ENCODE measurements at regions not wholly inside any gene's neighbourhood (a gene's known extent, or its start where the extent isn't known, plus 50 kb on each side); places are given as distances from the start of the nearest gene placed in this dataset.

DNA sequence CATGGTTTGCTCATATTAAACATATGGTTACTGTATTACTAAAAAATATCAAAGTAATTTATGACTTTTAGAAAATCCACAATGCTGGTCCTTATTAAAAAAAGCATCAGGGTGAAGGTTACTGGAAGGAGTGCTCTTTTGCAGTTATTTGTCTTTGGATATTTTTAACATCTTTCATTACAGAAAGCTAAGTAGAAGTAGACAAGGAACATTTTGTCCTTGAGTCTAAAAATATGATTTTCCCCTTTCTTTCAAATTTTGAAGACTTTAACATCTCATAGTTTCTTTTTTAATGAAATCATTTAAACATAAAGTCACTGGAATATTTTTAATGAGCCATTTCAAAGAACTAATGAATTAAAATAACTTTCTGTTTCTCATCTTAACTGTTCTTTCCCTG is 110.1 kb upstream of the TNS3 start:
- no peak for DNase-seq (ENCODE audit: low read depth)

DNA sequence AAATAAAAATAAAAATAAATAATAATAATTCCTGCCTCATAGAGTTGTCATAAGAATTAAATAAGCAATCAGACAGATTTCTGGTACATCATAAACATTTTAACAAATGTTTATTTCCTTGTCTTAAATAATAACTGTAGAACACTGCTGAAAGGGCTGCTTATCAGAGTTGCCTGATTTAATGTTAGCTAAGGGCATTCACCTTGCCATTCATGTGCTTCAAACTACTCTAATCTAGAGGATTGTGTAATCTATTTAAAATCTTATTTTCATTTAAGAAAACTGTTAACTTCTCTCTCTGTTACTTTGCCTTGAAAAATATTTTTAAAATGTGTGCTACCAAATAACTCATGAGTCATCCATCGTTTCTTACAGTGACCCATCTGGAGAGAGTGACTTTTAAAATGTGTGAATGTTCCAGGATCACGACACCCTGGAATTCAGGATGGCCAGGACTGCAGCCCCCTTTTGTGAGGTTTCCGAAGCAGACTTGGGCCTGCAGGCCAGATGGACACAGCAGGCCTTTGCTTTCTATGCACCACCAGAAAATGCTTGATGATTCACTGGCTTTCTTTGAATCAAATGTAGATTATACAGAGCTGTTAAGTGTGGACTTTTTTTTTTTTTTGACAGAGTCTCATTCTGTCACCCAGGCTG is 109.1 kb upstream of the TNS3 start:
- DNase-seq (ENCODE audit: low read depth), result peak; percentile 57

DNA sequence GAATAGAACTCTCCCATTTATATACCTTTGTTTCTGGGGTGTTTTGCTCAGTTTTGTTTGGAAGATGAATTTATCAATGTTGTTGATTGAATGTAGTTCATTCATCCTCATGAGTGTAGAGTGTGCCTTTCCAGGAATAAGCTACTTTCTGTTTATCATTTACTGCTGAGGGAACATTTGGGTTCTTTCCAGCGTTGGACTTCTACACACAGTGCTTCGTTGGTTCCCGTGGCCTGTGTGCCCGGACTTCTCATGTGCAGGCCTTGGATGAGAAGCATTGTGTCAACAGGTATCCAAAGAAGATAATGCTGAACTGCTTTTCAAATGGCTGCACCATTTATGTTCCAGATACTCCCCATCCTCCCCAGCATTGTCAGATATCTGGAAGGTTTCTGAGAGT is 107.6 kb upstream of the TNS3 start:
- DNase-seq (ENCODE audit: low read depth), result no peak

DNA sequence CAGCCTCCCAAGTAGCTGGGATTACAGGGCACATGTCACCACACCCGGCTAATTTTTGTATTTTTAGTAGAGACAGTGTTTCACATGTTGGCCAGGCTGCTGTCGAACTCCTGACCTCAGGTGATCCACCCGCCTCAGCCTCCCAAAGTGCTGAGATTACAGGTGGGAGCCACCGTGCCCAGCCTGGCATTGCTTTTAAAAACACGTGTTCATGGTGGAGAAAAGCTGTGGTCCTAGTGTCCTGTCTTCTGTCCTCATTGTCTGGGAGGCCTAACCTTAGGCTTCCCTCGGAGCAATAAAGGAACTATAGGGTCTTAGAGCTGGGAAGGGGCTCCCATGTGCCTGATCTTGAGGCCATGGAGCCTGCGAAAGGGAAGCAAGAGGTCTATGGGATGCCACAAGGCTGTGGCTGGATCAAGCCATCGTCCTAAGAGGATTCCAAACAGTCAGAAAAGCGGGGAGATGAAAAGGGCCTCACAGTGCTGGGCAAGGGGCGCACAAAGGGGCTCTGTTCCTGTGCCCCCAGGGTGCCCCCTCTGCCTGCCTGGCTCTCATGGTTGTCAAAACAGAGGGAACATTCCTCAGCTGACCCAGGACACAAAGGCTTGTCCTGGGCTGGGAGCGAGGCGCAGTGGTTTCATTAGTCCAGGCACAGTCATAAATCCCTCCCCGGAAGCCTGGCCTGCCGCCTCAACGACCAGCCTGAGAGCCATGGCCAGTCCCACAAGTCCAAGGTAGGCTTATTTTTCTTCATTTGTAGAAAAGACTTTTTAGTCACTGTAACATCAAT is 106.6 kb upstream of the TNS3 start:
- DNase-seq (ENCODE audit: low read depth), result no peak

DNA sequence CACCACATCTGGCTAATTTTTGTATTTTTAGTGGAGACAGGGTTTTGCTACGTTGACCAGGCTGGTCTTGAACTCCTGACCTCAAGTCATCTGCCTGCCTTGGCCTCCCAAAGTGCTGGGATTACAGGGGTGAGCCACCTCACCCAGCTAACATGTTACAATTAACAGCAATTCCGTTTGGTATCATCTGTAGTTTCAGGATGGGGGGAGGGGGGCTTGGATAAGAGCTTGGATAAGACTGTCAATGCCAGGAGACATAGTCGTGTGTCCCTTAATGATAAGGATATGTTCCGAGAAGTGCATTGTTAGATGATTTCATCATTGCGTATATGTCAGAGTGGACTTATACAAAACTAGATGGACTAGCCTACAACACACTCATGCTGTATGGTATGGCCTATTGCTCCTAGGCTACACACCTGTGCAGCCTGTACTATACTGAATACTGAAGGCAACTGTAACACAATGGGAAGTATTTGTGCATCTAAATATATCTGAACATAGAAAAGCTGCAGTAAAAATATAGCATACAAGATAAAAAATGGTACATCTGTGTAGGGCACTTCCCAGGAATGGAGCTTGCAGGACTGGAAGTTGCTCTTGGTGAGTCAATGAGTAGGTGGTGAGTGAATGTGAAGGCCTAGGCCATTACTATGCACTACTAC is 103.9 kb upstream of the TNS3 start:
- DNase-seq (ENCODE audit: low read depth), result no peak

DNA sequence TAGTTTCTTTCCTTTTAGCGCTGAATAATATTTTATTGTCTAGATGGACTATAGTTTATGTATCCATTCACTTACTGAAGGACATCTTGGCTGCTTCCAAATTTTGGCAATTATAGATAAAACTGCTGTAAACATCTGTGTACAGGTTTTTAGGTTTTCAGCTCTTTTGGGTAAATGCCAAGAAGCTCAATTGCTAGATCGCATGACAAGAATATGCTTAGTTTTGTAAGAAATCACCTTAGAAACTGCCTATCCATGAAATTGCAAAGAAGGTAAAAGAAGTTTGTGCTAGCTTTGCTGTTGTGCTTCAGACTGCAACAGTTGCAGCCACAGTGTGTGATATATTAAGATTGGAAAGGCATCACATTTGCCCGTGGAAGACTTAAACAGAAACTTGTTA is 103.2 kb upstream of the TNS3 start:
- DNase-seq (ENCODE audit: low read depth), result no peak

DNA sequence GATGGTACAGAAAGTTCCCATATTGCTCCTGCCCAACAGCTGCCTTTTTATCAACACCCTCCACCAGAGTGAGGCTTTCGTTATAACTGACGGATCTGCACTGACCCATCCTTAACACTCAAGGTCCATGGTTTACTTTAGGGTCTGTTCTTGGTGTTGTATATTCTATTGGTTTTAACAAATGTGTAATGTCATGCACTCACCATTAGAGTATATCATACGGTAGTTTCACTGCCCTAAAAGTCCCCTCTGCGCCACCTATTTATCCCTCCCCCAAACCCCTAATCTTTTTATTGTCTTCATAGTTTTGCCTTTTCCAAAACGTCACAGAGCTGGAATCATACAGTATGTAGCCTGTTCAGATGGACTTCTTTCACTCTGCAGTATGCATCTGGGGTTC is 102.8 kb upstream of the TNS3 start:
- DNase-seq (ENCODE audit: low read depth), result no peak

DNA sequence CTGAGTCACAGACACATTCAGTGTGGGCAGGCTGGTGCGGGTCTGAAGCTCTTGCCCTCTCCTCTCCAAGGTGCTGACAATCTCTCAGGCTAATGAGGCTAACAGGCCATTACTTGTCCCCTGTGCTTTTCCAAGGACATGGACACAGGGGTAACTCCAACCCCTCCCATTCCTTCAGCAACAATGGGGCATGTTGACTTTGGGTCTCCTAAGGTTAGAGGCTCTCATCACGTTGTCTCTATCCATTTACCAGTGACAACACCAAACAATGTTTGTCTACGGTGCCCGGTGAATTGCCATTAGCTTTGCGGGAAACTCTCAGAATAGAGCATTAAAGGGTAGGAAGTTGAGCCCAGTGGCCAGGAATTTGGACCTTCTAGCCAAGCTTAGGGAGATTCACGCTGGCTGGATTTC is 101.6 kb upstream of the TNS3 start:
- DNase-seq (ENCODE audit: low read depth), result no peak

DNA sequence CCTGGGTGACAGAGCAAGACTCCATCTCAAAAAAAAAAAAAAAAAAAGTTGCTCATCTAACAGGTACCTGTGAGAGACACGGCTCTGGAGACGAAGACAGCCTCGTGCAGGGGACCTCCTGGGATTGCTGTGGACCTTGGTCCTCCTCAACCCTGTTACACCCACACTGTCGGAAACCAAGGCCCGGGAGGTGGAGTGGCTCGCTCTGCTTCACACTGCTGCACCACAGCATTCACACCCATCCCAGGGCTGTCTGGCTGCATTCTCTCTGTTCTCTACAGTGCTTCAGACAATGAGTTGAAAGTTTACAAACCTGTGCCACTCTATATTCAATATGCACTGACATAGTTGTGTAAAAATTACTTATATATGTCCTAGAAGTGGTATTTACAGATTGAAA is 101.0 kb upstream of the TNS3 start:
- no peak for DNase-seq (ENCODE audit: low read depth)

DNA sequence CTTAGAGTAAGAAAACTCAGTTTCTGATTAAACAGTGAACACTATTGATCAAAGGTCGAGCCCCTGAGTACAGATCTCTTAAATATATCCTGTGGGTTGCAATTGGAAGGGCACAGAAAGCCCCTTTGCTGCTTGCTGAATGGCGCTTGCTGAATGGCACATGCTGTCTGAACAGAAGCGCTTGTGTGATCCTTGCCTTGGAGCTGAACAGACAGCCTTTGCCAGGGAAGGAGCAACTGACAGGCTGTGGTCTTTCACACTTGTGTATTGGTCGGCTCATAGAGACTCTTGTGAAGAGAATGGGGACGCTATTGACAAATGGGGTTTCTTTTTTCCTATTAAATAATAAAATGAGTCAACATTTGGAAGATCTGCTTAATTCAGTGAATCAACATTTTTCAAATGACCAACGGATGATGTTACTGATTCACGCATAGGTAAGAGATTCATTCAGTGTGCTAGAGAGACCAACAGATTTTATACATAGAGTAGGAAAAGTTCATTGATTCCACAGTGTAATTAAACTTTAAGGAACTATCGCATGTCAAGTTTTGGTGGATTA is 99.4 kb upstream of the TNS3 start:
- no peak for DNase-seq (ENCODE audit: low read depth)

DNA sequence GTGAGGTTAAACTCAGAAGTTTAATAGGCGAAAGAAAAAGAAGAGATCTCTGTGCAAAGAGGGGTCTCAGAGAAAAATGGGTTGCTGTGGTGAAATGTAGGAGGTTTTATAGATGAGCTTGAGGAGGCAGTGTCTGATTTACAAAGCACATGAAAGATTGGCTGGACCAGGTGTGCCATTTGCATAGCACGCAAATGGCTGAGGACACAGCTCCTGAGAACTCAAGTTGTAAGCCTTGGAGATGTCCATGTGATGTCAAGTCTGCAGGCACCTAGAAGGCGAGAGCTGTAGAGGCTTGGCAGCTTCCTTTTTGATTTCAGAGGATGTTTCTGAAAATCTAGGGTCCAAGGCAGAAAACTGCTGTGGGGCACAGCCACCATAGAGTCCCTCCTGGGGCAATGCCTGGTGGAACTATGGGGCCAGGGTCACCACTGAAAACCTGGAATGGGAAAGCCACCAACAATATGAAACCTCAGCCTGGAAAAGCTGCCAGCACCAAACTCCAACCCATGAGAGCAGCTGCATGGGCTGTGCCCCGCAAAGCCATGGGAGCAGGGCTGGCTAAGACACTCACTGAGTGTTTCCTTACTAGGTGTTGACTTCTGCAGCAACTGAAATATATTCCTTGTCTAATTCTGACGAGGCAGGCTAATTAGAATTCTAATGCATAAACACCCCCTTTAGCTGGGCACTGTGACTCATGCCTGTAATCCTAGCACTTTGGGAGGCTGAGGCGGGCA is 96.9 kb upstream of the TNS3 start:
- peak; percentile 76 for DNase-seq (ENCODE audit: low read depth)

DNA sequence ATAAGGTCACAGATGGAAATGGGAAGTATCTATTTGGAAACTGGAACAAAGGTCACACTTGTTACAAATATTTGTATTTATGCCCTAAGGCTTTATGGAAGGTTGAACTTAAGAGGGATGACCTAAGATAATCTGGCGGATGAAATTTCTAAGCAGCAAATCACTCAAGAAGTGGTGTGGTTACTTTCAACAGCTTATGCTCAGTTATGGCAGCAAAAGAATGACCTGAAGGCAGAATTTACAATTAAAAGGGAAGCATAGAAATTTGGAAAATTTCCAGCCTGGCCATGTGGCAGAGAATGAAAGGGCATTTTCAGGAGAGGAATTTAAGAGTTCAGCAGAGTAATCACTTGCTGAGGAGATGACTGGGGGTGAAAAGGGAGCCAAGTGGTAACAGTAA is 95.8 kb upstream of the TNS3 start:
- DNase-seq (ENCODE audit: low read depth), result no peak

DNA sequence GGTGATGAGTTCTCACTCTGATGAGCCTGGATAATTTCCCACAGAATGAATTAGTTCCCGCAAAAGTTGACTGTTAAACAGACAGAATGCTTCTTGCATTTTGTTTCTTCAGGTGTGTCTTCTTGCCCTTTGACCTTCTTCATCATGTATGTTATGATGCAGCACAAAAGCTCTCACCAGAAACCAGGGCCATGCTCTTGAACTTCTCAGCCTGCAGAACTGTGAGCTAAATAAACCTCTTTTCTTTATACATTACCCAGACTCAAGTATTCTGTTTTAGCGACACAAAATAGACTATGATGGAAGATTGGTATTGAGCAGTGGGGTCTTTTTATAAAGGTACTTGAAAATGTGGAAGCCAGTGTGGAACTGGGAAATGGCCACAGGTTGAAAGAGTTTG is 95.2 kb upstream of the TNS3 start:
- DNase-seq (ENCODE audit: low read depth), result no peak

DNA sequence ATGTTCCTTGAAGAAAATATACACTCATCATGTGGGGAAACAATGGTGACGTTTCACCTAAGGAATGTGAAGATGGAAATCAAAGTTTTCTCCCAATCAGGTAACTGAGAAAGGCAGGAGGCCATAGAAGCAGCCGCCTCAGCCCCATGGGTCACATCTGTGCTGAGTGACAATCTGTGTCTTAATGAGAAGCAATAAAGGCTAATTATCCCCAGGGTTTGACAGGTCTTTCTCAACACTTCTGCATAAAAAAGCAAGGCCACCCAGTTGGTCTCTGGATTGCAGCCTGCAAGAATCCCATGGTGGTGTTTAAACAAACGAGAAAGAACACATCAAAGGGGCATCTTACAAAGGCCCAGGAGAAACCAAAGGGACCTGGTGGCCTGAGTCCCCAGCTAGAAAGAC is 91.1 kb upstream of the TNS3 start:
- DNase-seq (ENCODE audit: low read depth), result no peak

DNA sequence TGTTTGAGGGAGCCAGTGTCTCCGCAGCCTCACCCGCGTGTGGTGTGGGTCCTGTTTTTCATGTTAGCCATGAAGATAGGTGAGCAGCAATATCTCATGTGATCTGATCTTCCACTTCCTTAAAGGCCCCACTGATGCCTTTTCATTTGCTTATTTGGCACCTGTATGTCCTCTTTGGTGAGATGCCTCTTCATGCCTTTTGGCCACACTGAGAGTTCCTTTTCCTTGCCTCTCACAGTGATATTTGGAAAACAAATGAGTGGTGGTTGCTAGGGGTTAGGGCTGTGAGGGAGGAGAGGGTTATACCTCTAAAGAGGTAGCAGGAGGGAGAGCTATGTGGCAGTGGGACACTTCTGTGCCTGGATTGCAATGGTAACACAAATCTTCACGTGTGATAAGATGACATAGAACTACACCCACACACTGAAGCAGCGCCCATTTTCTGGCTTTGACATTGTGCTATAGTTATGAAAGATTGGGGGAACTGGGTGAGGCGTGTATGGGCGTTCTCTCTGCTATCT is 90.4 kb upstream of the TNS3 start:
- no peak for DNase-seq (ENCODE audit: low read depth)

DNA sequence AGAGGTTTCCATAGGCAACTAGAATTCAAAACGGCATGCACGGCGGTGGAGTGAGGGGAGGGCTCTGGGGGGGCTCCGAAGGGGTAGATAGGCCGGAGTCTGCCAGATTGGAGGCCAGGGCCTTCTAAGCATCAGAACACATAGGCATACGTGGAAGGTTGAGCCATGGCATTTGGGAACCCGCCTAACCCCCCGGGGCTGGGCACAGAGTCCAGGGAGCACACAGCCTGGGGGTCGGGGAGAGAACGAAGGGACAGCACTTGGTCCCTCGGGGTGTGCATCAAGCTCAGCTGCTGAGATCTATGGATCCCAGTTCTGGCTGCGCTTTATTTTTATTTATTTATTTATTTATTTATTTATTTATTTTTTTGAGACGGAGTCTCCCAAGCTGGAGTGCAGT is 89.4 kb upstream of the TNS3 start:
- DNase-seq (ENCODE audit: low read depth), result no peak

DNA sequence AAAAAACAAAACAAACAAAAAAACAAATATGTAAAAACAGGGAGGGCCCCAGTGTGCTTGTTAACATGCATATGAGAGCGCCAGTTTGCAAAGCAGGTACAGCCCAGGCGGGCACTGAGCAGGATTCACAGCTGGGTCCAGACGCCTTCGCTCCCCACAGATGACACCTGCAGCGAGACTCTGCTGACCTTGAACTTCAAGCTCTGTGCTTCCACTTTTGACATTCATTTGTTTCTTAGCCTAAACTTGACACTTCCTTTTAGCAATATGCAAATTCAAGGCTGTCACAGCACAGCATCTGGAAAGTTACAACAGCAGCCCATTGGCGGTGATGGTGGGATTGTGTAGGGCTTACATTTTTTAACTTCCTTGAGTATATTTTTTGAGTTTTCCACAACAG is 88.8 kb upstream of the TNS3 start:
- no peak for DNase-seq (ENCODE audit: low read depth)

DNA sequence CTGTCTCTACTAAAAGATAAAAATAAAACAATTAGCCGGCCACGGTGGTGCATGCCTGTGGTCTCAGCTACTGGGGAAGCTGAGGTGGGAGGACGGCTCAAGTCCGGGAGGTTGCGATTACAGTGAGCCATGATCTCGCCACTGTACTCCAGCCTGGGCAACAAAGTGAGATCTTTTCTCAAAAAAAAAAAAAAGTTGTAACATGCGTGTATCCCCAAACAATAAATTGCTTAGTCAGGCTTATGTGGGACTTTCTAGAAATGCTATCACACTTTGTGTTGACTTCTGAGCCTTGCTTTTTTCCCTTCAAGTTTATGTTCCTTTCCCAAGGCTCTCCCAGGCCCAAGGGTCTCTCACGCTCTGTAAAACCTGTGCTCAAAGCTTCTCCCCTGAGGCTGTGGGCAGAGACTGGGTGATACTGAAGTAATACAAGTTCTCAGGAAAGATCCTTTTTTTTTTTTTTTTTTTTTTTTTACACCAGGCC is 88.0 kb upstream of the TNS3 start:
- no peak for DNase-seq (ENCODE audit: low read depth)

DNA sequence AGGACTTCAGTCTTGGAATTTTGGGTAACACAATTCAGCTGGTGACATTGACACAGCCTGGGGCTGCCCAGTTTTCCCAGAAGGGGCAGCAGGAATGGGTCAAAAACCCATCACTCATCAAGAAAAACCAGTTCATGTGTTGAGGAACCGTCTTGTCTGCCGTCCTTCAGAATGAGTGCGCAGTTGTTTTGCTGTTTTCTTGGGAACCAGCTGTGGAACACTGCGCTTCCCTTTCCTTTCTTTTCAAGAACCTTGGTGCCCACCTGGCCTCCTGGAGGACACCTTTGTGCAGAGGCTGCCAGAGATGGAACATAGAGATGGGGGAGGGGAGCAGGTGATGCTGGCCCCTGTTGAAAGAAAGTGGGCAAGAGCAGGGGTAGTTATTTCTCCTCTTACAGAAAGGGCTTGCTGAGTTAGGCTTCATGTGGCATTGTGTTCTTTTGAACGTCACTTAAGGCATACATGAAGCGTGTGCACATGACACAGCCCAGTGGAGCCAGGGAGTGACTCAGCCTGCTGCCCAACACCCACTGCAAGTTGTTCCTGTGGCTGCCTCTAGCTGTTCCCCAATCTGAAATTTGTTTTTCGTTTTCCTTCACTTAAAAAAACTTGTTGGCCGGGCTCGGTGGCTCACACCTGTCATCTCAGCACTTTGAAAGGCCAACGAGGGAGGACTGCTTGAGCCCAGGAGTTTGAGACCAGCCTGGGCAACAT is 87.4 kb upstream of the TNS3 start:
- peak; percentile 96 for DNase-seq (ENCODE audit: low read depth)

DNA sequence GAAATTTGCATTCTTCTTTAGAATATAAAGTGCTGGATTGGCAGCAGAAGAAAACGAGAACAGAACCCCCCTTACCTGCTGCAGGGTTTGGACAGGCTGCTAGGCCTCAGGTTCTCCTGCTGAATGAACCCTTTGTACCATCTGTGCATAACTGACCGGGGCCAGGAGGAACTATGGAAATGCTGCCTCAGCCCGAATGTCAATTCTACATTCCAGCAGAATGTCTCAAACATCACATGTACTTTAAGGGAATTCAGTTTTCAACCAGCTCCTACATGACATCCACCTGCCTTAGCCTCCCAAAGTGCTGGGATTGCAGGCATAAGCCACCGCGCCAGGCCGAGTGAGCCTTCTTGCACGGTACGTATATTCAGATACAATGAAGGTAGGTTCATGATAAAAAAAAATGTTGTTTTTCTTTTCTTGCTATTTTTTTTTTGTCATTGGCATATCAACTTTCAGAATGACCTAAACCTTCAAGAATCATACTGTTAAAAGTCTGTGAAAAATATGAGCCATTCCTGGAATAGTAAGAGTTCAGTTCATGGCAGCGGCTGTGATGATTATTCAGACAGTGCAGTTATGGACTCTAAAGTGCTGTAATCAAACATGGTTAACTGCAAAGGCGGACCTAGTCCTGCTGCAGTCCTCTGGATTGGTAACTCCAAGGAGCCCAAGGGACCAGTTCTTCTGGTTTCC is 84.4 kb upstream of the TNS3 start:
- DNase-seq (ENCODE audit: low read depth), result peak; percentile 48
